Psoas muscle (tissue), 7 donors: ENCODE measurements at regions not wholly inside any gene's neighbourhood (a gene's known extent, or its start where the extent isn't known, plus 50 kb on each side); places are given as distances from the start of the nearest gene placed in this dataset.

Experiments used
- ATAC-seq, 4 donors: fragments of 200-7000 bp; cut with Tn5 transposase; one replicate each; pipeline ENCODE4 v1.9.1; 2020; ENCODE audit warnings: moderate library complexity in 3 of 4, mild to moderate bottlenecking in 2 of 4
- DNase-seq, 2 donors: peaks; one replicate each; pipeline ENCODE4 v3.0.0-alpha.2; 2020
- H3K27ac ChIP-seq: fragments of 200-600 bp; one replicate; pipeline ENCODE4 v1.8.0; 2022
- H3K27me3 ChIP-seq, 3 donors: fragments of 200-600 bp in 1 of 3; one replicate each; pipeline versions ENCODE4 v1.6.1 to v1.8.0; 2013 to 2022; ENCODE audit warnings: low read length in 2 of 3, mild to moderate bottlenecking in 2 of 3, moderate library complexity in 1 of 3; ENCODE audit not compliant: insufficient read depth in 3 of 3
- H3K36me3 ChIP-seq, 2 donors: fragments of 200-600 bp in 1 of 2; one replicate each; pipeline versions ENCODE4 v1.6.1 to v1.8.0; 2013 to 2022; ENCODE audit warnings: low read depth in 1 of 2, mild to moderate bottlenecking in 1 of 2, moderate library complexity in 1 of 2; ENCODE audit not compliant: insufficient read depth in 1 of 2
- H3K4me1 ChIP-seq: fragments of 200-600 bp; one replicate; pipeline ENCODE4 v1.8.0; 2022
- H3K4me3 ChIP-seq: fragments of 200-600 bp; one replicate; pipeline ENCODE4 v1.8.0; 2022; ENCODE audit warnings: mild to moderate bottlenecking
- H3K9me3 ChIP-seq: fragments of 200-600 bp; one replicate; pipeline ENCODE4 v1.8.0; 2022
- WGBS, 3 donors: extraction: QIAGEN DNeasy Blood & Tissue Kit; methylation state at CpG; one replicate each; pipeline versions ENCODE4 v1.1.6 to v1.1.7; 2013; 5-methylcytosine and 5-hydroxymethylcytosine counted together
- intact Hi-C, 2 donors: fragments of 100-400 bp; cut with DNase I; formaldehyde crosslinking; loops; one replicate each; pipeline versions ENCODE4 v1.11.0 to v1.14.2; 2022
- TF ChIP-seq, protein P1 (sequence below): fragments of 200-600 bp; IDR thresholded peaks from one replicate; pipeline ENCODE4 v1.8.0; 2022; ENCODE audit warnings: antibody characterized with exemption
- donor health status: healthy with polysubstance abuse.
- donor health status: DM: no; HTN: no; CAD: no; lungs with moderate emphysema.
- donor health status: Bipolar disorder and iron deficiency.
- donor health status: healthy.
- donor health status: DM: yes; HTN: yes; CAD: no.
- donor health status: DM: no; HTN: no; CAD: no.
- donor health status: DM: yes; HTN: yes; CAD: no.

GRCh38 chr10:63753808-63754207, 232.6 kb downstream of the REEP3 start:
- H3K4me1 ChIP-seq, result no peaks in the 10 kb centered on the region
- no peaks in the 10 kb centered on the region for H3K36me3 ChIP-seq
- no peaks in the 10 kb centered on the region for H3K27me3 ChIP-seq
- intact Hi-C loops, result no loop called here
- TF ChIP-seq, protein P1, sequence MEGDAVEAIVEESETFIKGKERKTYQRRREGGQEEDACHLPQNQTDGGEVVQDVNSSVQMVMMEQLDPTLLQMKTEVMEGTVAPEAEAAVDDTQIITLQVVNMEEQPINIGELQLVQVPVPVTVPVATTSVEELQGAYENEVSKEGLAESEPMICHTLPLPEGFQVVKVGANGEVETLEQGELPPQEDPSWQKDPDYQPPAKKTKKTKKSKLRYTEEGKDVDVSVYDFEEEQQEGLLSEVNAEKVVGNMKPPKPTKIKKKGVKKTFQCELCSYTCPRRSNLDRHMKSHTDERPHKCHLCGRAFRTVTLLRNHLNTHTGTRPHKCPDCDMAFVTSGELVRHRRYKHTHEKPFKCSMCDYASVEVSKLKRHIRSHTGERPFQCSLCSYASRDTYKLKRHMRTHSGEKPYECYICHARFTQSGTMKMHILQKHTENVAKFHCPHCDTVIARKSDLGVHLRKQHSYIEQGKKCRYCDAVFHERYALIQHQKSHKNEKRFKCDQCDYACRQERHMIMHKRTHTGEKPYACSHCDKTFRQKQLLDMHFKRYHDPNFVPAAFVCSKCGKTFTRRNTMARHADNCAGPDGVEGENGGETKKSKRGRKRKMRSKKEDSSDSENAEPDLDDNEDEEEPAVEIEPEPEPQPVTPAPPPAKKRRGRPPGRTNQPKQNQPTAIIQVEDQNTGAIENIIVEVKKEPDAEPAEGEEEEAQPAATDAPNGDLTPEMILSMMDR, result no peak
- no peak overlapping the region for H3K27ac ChIP-seq
- no peak overlapping the region for H3K4me3 ChIP-seq
- H3K9me3 ChIP-seq, result no peaks in the 10 kb centered on the region
- 54 to 64% (median 58%) methylated on average over 2 of the region's 2 CpGs for WGBS, 3 donors
- no peak for ATAC-seq
- no peak for DNase-seq

DNA sequence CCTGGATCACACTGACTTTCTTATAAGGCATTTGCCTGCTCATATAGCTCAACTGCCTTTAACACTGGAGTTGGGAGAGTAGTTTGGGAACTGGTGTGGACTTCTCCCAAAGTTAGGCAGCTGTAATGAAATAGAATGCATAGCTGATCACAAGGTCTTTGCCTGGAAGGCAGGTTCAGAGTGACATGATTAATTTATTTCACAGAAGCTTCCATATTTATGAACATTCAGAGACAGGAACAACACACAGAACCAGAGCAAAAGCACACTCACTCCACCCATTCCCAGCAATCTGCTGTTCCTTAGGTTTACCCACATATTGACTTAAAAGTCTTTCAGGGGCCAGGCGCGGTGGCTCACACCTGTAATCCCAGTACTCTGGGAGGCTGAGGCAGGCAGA, 234.2 kb downstream of the REEP3 start:
- DNase-seq (no peak), ATAC-seq (no peak)
- Histone ChIP-seq H3K4me3 (no peak overlapping the region), H3K27me3 (no peaks in the 10 kb centered on the region), H3K9me3 (no peaks in the 10 kb centered on the region), H3K36me3 (no peaks in the 10 kb centered on the region), H3K4me1 (peaks cover 6% of the 10 kb centered on the region), H3K27ac (no peak overlapping the region)
- intact Hi-C loops, result no loop called here
- 95 to 100% (median 96%) methylated on average over 2 of the region's 2 CpGs for WGBS, 3 donors
- TF ChIP-seq, protein P1, result no peak

DNA sequence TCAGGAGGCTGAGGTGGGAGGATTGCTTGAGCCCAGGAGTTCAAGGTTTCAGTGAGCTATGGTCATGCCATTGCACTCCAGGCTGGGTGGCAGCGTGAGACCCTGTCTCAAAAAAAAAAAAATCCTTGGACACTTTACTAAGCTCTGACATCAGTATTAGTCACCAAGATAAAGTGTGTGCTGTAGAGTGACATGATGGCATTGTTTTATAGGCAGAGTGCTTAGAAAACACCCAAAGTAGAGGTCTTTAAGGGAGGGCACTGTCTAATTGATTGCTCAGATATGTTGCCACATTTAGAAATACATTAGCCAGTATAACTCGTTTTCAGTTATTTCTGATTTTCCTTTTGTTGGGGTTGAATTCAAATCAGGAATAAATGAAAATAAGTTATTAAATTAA, 235.9 kb downstream of the REEP3 start:
- WGBS, 3 donors, result 80 to 94% (median 90%) methylated on average over 2 of the region's 2 CpGs
- H3K36me3 ChIP-seq, result no peaks in the 10 kb centered on the region
- DNase-seq, result no peak
- H3K27me3 ChIP-seq, result no peaks in the 10 kb centered on the region
- peaks cover 20% of the 10 kb centered on the region for H3K4me1 ChIP-seq
- H3K27ac ChIP-seq, result no peak overlapping the region
- no peaks in the 10 kb centered on the region for H3K9me3 ChIP-seq
- TF ChIP-seq, protein P1, result no peak
- intact Hi-C loops, result no loop called here
- no peak for ATAC-seq
- no peak overlapping the region for H3K4me3 ChIP-seq

GRCh38 chr10:63758080-63758479, 236.9 kb downstream of the REEP3 start:
- WGBS, 3 donors, result 41 to 73% (median 53%) methylated on average over 1 of the region's 1 CpG
- no peak for ATAC-seq
- H3K9me3 ChIP-seq, result no peaks in the 10 kb centered on the region
- intact Hi-C loops, result no loop called here
- H3K4me1 ChIP-seq, result peaks cover 20% of the 10 kb centered on the region
- H3K4me3 ChIP-seq, result no peak overlapping the region
- no peaks in the 10 kb centered on the region for H3K27me3 ChIP-seq
- DNase-seq, result no peak
- TF ChIP-seq, protein P1, result no peak
- no peak overlapping the region for H3K27ac ChIP-seq
- no peaks in the 10 kb centered on the region for H3K36me3 ChIP-seq

DNA sequence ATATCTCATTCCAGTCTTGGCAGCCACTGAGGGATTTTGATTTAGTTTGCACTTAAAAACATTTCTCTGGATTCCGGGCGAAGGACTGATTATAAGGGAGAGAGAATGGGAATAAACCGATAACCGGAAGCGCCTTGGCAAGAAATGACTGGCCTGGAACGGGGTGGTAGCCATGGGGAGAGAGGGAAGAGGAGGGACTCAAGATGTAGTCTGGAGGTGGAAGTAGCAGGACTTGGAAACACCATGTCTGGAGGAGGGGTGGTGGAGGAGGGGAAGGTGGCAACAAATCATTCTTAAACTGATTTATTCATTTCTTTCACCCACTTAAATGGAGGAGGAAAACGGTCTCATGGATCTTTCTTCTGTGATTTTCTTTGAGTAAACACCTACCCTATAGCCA, 238.1 kb downstream of the REEP3 start:
- ATAC-seq (no peak), DNase-seq (no peak)
- Histone ChIP-seq H3K36me3 (no peaks in the 10 kb centered on the region), H3K27ac (no peak overlapping the region), H3K27me3 (no peaks in the 10 kb centered on the region), H3K9me3 (no peaks in the 10 kb centered on the region), H3K4me1 (peaks cover 20% of the 10 kb centered on the region), H3K4me3 (no peak overlapping the region)
- 83 to 90% (median 85%) methylated on average over 7 of the region's 7 CpGs for WGBS, 3 donors
- TF ChIP-seq, protein P1, result no peak
- intact Hi-C loops, result no loop called here
